GM12878 (cell line): ENCODE measurements at regions not wholly inside any gene's neighbourhood (a gene's known extent, or its start where the extent isn't known, plus 50 kb on each side); places are given as distances from the start of the nearest gene placed in this dataset.

Experiments
- ATAC-seq: fragments of 200-7000 bp; cut with Tn5 transposase; 3 replicates; pipeline ENCODE4 v1.9.1; 2020; ENCODE audit warnings: mild to moderate bottlenecking, moderate library complexity
- BruUV-seq: library from RNA; stranded (reverse); fragments of 400-500 nt; replicated peaks from 2 replicates; lab custom pipeline; 2021; lab: Mats Ljungman, UMichigan
- CTCF ChIA-PET: fragments of 300-600 bp; sonication (Branson Sonifier 250); formaldehyde crosslinking; extraction: SDS; loops from one replicate; lab custom pipeline; 2021; ENCODE audit warnings: inconsistent platforms; lab: Yijun Ruan, JAX
- POLR2A ChIA-PET: fragments of 350-600 bp; formaldehyde crosslinking; extraction: SDS; loops from one replicate; lab custom pipeline; 2021; ENCODE audit warnings: inconsistent platforms; lab: Charles Lee
- RAD21 ChIA-PET: fragments of 300-600 bp; sonication (Branson Sonifier 250); formaldehyde crosslinking; loops from one replicate; lab custom pipeline; 2023; ENCODE audit warnings: antibody characterized with exemption; ENCODE audit not compliant: unreplicated experiment; lab: Charles Lee
- SMC1A ChIA-PET: fragments of 300-600 bp; sonication (Branson Sonifier 250); formaldehyde crosslinking; loops from one replicate; lab custom pipeline; 2023; ENCODE audit not compliant: unreplicated experiment, uncharacterized antibody; lab: Charles Lee
- DNase-seq: peaks from one replicate; pipeline ENCODE4 v3.0.0-alpha.2; 2011; ENCODE audit warnings: low read depth, low spot score
- FAIRE-seq: peaks from 3 replicates; lab custom pipeline; 2011; peaks lifted over from hg19 to GRCh38; lab: Jason Lieb, UNC
- H2AFZ ChIP-seq: 2 replicates; pipeline ENCODE4 v1.6.0; 2011; ENCODE audit warnings: low read depth, low read length, control low read depth; ENCODE audit not compliant: control insufficient read depth
- H3K27ac ChIP-seq: 2 replicates; pipeline ENCODE4 v1.5.1; 2011; ENCODE audit warnings: control low read depth; ENCODE audit not compliant: control insufficient read depth, insufficient read depth
- H3K27me3 ChIP-seq, 2 experiments: replicated peaks in 1 of 2; 2 replicates each; pipeline versions ENCODE4 v1.6.0 to v1.6.1; 2011; ENCODE audit warnings: low read length in 1 of 2; ENCODE audit not compliant: control insufficient read depth in 2 of 2, insufficient read depth in 2 of 2
- H3K36me3 ChIP-seq, 2 experiments: 2 replicates each; pipeline ENCODE4 v1.5.1; 2011; ENCODE audit warnings: low read length in 1 of 2; ENCODE audit not compliant: control insufficient read depth in 2 of 2, insufficient read depth in 2 of 2
- H3K4me1 ChIP-seq: 2 replicates; pipeline ENCODE4 v1.6.1; 2011; ENCODE audit warnings: mild to moderate bottlenecking, low read length, moderate library complexity, mixed read lengths; ENCODE audit not compliant: control insufficient read depth, insufficient read depth
- H3K4me2 ChIP-seq: 2 replicates; pipeline ENCODE4 v1.6.0; 2011; ENCODE audit warnings: control low read depth; ENCODE audit not compliant: control insufficient read depth, insufficient read depth
- H3K4me3 ChIP-seq: fragments of 200-600 bp; sonication (generic); 2 replicates; pipeline ENCODE4 v1.5.1; 2016
- H3K79me2 ChIP-seq: 2 replicates; pipeline ENCODE4 v1.6.0; 2011; ENCODE audit warnings: low read length; ENCODE audit not compliant: control insufficient read depth, insufficient read depth
- H3K9ac ChIP-seq: 2 replicates; pipeline ENCODE4 v1.8.0; 2011; ENCODE audit warnings: low read length, control low read depth, mixed read lengths; ENCODE audit not compliant: control insufficient read depth, insufficient read depth
- H3K9me3 ChIP-seq: replicated peaks from 3 replicates; pipeline ENCODE4 v1.5.1; 2011; ENCODE audit warnings: mild to moderate bottlenecking, low read length; ENCODE audit not compliant: control insufficient read depth, insufficient read depth
- H4K20me1 ChIP-seq: 2 replicates; pipeline ENCODE4 v1.6.0; 2011; ENCODE audit not compliant: control insufficient read depth, insufficient read depth
- ATF7 ChIP-seq: fragments of 450-650 bp; IDR thresholded peaks from 2 replicates; pipeline ENCODE4 v1.6.1; 2016; ENCODE audit warnings: low read depth, mild to moderate bottlenecking
- CHD4 ChIP-seq: fragments of 200-600 bp; sonication (generic); IDR thresholded peaks from 2 replicates; pipeline ENCODE4 v1.6.1; 2016; ENCODE audit warnings: mild to moderate bottlenecking
- DPF2 ChIP-seq: fragments of 450-650 bp; IDR thresholded peaks from 2 replicates; pipeline ENCODE4 v1.6.1; 2017; ENCODE audit warnings: mild to moderate bottlenecking
- ESRRA ChIP-seq: IDR thresholded peaks from 2 replicates; pipeline ENCODE4 v1.6.1; 2012; ENCODE audit warnings: mild to moderate bottlenecking, low read length, improper control_type of control experiment
- EZH2 ChIP-seq: IDR thresholded peaks from 2 replicates; pipeline ENCODE4 v1.6.1; 2012; ENCODE audit warnings: low read depth, mild to moderate bottlenecking, control low read depth, inconsistent platforms, low read length, borderline replicate concordance; ENCODE audit not compliant: control insufficient read depth
- IKZF2 ChIP-seq, 2 experiments: fragments of 450-650 bp; IDR thresholded peaks; 2 replicates each; pipeline ENCODE4 v1.6.1; 2017; ENCODE audit warnings: mild to moderate bottlenecking in 2 of 2, moderate library complexity in 2 of 2
- NR2F1 ChIP-seq: fragments of 450-650 bp; conservative IDR thresholded peaks from 2 replicates; pipeline ENCODE4 v1.6.1; 2017; ENCODE audit warnings: mild to moderate bottlenecking
- NRF1 ChIP-seq: conservative IDR thresholded peaks from 2 replicates; pipeline ENCODE4 v1.6.1; 2011; ENCODE audit warnings: mild to moderate bottlenecking, low read depth, low read length, improper control_type of control experiment
- SMARCA5 ChIP-seq: fragments of 450-650 bp; IDR thresholded peaks from 2 replicates; pipeline ENCODE4 v1.6.1; 2017; ENCODE audit warnings: mild to moderate bottlenecking
- SP1 ChIP-seq: IDR thresholded peaks from one replicate; pipeline ENCODE4 v1.6.1; 2011; ENCODE audit warnings: low read depth, low read length
- TARDBP ChIP-seq: IDR thresholded peaks from 2 replicates; pipeline ENCODE4 v1.6.1; 2016; ENCODE audit warnings: borderline replicate concordance
- TCF12 ChIP-seq: IDR thresholded peaks from 2 replicates; pipeline ENCODE4 v1.6.1; 2011; ENCODE audit warnings: low read depth, mild to moderate bottlenecking, low read length
- TCF7 ChIP-seq: IDR thresholded peaks from 2 replicates; pipeline ENCODE4 v1.6.1; 2014; ENCODE audit warnings: antibody characterized with exemption, borderline replicate concordance
- YY1 ChIP-seq: IDR thresholded peaks from 2 replicates; pipeline ENCODE4 v1.6.1; 2011; ENCODE audit warnings: low read depth, mild to moderate bottlenecking, low read length
- ZNF207 ChIP-seq: fragments of 450-650 bp; IDR thresholded peaks from 2 replicates; pipeline ENCODE4 v1.6.1; 2014; ENCODE audit warnings: antibody characterized with exemption, mild to moderate bottlenecking, borderline replicate concordance
- ZZZ3 ChIP-seq: IDR thresholded peaks from 2 replicates; pipeline ENCODE4 v1.6.1; 2011; ENCODE audit warnings: low read depth; ENCODE audit not compliant: control insufficient read depth, insufficient read length
- WGBS: methylation state at CpG from one replicate; pipeline ENCODE4 v1.1.6; 2016; ENCODE audit warnings: low lambda C conversion rate; ENCODE audit not compliant: insufficient replicate concordance, insufficient coverage; ENCODE audit errors: missing lambda C conversion rate; 5-methylcytosine and 5-hydroxymethylcytosine counted together
- in situ Hi-C: fragments of 300-500 bp; cut with MboI; formaldehyde crosslinking; loops from 9 replicates; pipeline ENCODE4 v1.14.3; 2018; ENCODE audit warnings: mixed read lengths
- intact Hi-C: fragments of 100-400 bp; cut with micrococcal nuclease; formaldehyde crosslinking; loops from one replicate; pipeline ENCODE4 v1.14.2; 2022; ENCODE audit not compliant: unreplicated experiment
- TF ChIP-seq, protein P1 (sequence below): IDR thresholded peaks from 2 replicates; pipeline ENCODE4 v1.6.1; 2012; ENCODE audit warnings: low read depth, low read length, improper control_type of control experiment
- TF ChIP-seq, protein P2 (sequence below): fragments of 150-350 bp; IDR thresholded peaks from 2 replicates; pipeline ENCODE4 v1.6.1; 2014; ENCODE audit warnings: mild to moderate bottlenecking, low read depth, low read length
- TF ChIP-seq, protein P3 (sequence below): fragments of 450-650 bp; IDR thresholded peaks from 2 replicates; pipeline ENCODE4 v1.6.1; 2017; ENCODE audit warnings: low read depth, mild to moderate bottlenecking, moderate library complexity
- TF ChIP-seq, protein P4 (sequence below): fragments of 450-650 bp; IDR thresholded peaks from 2 replicates; pipeline ENCODE4 v1.6.1; 2018; ENCODE audit warnings: borderline replicate concordance, mild to moderate bottlenecking; ENCODE audit not compliant: partially characterized antibody

GRCh38 chr1:25103164-25103795 is 129.0 kb downstream of the SYF2 start:
- DNase-seq (no peak), ATAC-seq (no peak), FAIRE-seq (no peak)
- in situ Hi-C loops (loop anchor here (5.0 kb wide), 2 partner anchors 141 to 256 kb away; no protein-coding TSS in a partner anchor), intact Hi-C loops (loop anchor here (5.0 kb wide), 2 partner anchors 151 to 176 kb away; no protein-coding TSS in a partner anchor)
- TF ChIP-seq, protein P1, sequence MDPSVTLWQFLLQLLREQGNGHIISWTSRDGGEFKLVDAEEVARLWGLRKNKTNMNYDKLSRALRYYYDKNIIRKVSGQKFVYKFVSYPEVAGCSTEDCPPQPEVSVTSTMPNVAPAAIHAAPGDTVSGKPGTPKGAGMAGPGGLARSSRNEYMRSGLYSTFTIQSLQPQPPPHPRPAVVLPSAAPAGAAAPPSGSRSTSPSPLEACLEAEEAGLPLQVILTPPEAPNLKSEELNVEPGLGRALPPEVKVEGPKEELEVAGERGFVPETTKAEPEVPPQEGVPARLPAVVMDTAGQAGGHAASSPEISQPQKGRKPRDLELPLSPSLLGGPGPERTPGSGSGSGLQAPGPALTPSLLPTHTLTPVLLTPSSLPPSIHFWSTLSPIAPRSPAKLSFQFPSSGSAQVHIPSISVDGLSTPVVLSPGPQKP = no peak
- no peak for TF ChIP-seq ATF7
- no peak for TF ChIP-seq CHD4
- TF ChIP-seq DPF2 = no peak
- no peak for TF ChIP-seq NRF1
- no peak for TF ChIP-seq SP1
- TF ChIP-seq TCF7 = no peak
- no peak for TF ChIP-seq ZZZ3
- TF ChIP-seq, protein P2, sequence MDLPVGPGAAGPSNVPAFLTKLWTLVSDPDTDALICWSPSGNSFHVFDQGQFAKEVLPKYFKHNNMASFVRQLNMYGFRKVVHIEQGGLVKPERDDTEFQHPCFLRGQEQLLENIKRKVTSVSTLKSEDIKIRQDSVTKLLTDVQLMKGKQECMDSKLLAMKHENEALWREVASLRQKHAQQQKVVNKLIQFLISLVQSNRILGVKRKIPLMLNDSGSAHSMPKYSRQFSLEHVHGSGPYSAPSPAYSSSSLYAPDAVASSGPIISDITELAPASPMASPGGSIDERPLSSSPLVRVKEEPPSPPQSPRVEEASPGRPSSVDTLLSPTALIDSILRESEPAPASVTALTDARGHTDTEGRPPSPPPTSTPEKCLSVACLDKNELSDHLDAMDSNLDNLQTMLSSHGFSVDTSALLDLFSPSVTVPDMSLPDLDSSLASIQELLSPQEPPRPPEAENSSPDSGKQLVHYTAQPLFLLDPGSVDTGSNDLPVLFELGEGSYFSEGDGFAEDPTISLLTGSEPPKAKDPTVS = no peak
- TF ChIP-seq YY1 = no peak
- TF ChIP-seq SMARCA5 = no peak
- no peak for TF ChIP-seq TCF12
- TF ChIP-seq ESRRA = no peak
- no peak for TF ChIP-seq NR2F1
- TF ChIP-seq IKZF2 (IDR thresholded peaks at IDR 0.05) = no peak
- TF ChIP-seq, protein P3, sequence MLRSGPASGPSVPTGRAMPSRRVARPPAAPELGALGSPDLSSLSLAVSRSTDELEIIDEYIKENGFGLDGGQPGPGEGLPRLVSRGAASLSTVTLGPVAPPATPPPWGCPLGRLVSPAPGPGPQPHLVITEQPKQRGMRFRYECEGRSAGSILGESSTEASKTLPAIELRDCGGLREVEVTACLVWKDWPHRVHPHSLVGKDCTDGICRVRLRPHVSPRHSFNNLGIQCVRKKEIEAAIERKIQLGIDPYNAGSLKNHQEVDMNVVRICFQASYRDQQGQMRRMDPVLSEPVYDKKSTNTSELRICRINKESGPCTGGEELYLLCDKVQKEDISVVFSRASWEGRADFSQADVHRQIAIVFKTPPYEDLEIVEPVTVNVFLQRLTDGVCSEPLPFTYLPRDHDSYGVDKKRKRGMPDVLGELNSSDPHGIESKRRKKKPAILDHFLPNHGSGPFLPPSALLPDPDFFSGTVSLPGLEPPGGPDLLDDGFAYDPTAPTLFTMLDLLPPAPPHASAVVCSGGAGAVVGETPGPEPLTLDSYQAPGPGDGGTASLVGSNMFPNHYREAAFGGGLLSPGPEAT = no peak
- TF ChIP-seq, protein P4, sequence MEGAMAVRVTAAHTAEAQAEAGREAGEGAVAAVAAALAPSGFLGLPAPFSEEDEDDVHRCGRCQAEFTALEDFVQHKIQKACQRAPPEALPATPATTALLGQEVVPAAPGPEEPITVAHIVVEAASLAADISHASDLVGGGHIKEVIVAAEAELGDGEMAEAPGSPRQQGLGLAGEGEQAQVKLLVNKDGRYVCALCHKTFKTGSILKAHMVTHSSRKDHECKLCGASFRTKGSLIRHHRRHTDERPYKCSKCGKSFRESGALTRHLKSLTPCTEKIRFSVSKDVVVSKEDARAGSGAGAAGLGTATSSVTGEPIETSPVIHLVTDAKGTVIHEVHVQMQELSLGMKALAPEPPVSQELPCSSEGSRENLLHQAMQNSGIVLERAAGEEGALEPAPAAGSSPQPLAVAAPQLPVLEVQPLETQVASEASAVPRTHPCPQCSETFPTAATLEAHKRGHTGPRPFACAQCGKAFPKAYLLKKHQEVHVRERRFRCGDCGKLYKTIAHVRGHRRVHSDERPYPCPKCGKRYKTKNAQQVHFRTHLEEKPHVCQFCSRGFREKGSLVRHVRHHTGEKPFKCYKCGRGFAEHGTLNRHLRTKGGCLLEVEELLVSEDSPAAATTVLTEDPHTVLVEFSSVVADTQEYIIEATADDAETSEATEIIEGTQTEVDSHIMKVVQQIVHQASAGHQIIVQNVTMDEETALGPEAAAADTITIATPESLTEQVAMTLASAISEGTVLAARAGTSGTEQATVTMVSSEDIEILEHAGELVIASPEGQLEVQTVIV = no peak
- TF ChIP-seq EZH2 = no peak
- TF ChIP-seq TARDBP = no peak
- no peak for TF ChIP-seq ZNF207
- no peak overlapping the region for H2AFZ ChIP-seq
- no peak overlapping the region for H3K4me3 ChIP-seq
- peaks cover 7% of the 10 kb centered on the region; the same call in 2 of the 3 replicates for H3K9me3 ChIP-seq
- no peaks in the 10 kb centered on the region for H4K20me1 ChIP-seq
- ChIA-PET POLR2A (no interaction called here), CTCF (interaction anchor here (0.7 to 6.7 kb wide), 5 partner anchors 9 to 255 kb away, joined by 3 to 69 read pairs (median 3); no protein-coding TSS in a partner anchor), RAD21 (interaction anchor here (0.6 to 1.3 kb wide), 3 partner anchors 143 to 212 kb away, joined by 3 read pairs; no protein-coding TSS in a partner anchor), SMC1A (interaction anchor here (0.9 to 1.2 kb wide), 3 partner anchors 25 to 141 kb away, joined by 3 read pairs; no protein-coding TSS in a partner anchor)
- no peak overlapping the region for H3K9ac ChIP-seq
- no peak overlapping the region for H3K4me2 ChIP-seq
- no TSS peak for BruUV-seq
- H3K27me3 ChIP-seq = no peaks in the 10 kb centered on the region
- no peaks in the 10 kb centered on the region for H3K79me2 ChIP-seq
- H3K36me3 ChIP-seq = no peaks in the 10 kb centered on the region
- H3K27ac ChIP-seq = no peak overlapping the region
- WGBS = 47% methylated on average over 10 of the region's 10 CpGs
- H3K4me1 ChIP-seq = peaks cover 41% of the 10 kb centered on the region
